Transverse colon (tissue), 4 donors: ENCODE measurements at regions not wholly inside any gene's neighbourhood (a gene's known extent, or its start where the extent isn't known, plus 50 kb on each side); places are given as distances from the start of the nearest gene placed in this dataset.

Source experiments
- DNase-seq: peaks from one replicate; pipeline ENCODE4 v3.0.0-alpha.2; 2019
- H3K27ac ChIP-seq, 4 donors: fragments of 200-600 bp; sonication (generic); 2 replicates each; pipeline ENCODE4 v1.5.1; 2016 to 2018; ENCODE audit warnings: inconsistent platforms in 4 of 4
- H3K27me3 ChIP-seq: fragments of 200-600 bp; sonication (generic); 2 replicates; pipeline ENCODE4 v1.5.1; 2017; ENCODE audit warnings: inconsistent platforms
- H3K36me3 ChIP-seq, 4 donors: fragments of 200-600 bp; sonication (generic); 2 replicates each; pipeline ENCODE4 v1.5.1; 2017 to 2019; ENCODE audit warnings: inconsistent platforms in 4 of 4
- H3K4me1 ChIP-seq, 4 donors: fragments of 200-600 bp; sonication (generic); 2 replicates each; pipeline ENCODE4 v1.5.1; 2017 to 2020; ENCODE audit warnings: inconsistent platforms in 4 of 4
- H3K4me3 ChIP-seq, 4 donors: fragments of 200-600 bp; sonication (generic); 1 replicate in 1 of 4; 2 replicates in 3 of 4; pipeline versions ENCODE4 v1.5.1 to v1.6.1; 2017 to 2019; ENCODE audit warnings: inconsistent platforms in 4 of 4
- H3K9me3 ChIP-seq, 2 donors: fragments of 200-600 bp; sonication (generic); 2 replicates each; pipeline ENCODE4 v1.5.1; 2017 to 2019; ENCODE audit warnings: inconsistent platforms in 2 of 2
- EP300 ChIP-seq: sonication (generic); formaldehyde crosslinking; IDR thresholded peaks from one replicate; pipeline ENCODE4 v1.6.1; 2017; ENCODE audit warnings: antibody characterized with exemption, low read depth
- POLR2A ChIP-seq: fragments of 450-650 bp; IDR thresholded peaks from one replicate; pipeline ENCODE4 v1.6.1; 2016; ENCODE audit warnings: antibody characterized with exemption, mild to moderate bottlenecking, moderate library complexity
- POLR2AphosphoS5 ChIP-seq, 3 donors: sonication (generic); formaldehyde crosslinking; IDR thresholded peaks; one replicate each; pipeline ENCODE4 v1.6.1; 2016; ENCODE audit warnings: antibody characterized with exemption in 3 of 3
- WGBS, 2 donors: methylation state at CpG; one replicate each; pipeline ENCODE4 v1.1.5; 2018; ENCODE audit warnings: low coverage in 1 of 2; 5-methylcytosine and 5-hydroxymethylcytosine counted together
- in situ Hi-C, 4 donors: fragments of 200-750 bp; cut with MboI; loops; one replicate each; pipeline versions ENCODE4 v1.15.0 to v1.15.1; 2017; ENCODE audit warnings: low sequenced_read_pairs in 3 of 4, low pct_ligation_motif_present in 1 of 4, low pct_unique_long_range_greater_than_20kb in 1 of 4
- intact Hi-C: fragments of 100-400 bp; cut with DNase I; formaldehyde crosslinking; loops from one replicate; pipeline ENCODE4 v1.15.1; 2023; ENCODE audit warnings: low total_unique reads
- TF ChIP-seq, protein P1 (sequence below), 5 experiments: fragments of 200-600 bp in 3 of 5; fragments of 450-650 bp in 2 of 5; sonication (generic) in 3 of 5; IDR thresholded peaks; 1 replicate in 2 of 5; 2 replicates in 3 of 5; pipeline ENCODE4 v1.5.1; 2016 to 2017; ENCODE audit warnings: antibody characterized with exemption in 5 of 5, inconsistent platforms in 3 of 5, mild to moderate bottlenecking in 2 of 5, moderate library complexity in 1 of 5

DNA sequence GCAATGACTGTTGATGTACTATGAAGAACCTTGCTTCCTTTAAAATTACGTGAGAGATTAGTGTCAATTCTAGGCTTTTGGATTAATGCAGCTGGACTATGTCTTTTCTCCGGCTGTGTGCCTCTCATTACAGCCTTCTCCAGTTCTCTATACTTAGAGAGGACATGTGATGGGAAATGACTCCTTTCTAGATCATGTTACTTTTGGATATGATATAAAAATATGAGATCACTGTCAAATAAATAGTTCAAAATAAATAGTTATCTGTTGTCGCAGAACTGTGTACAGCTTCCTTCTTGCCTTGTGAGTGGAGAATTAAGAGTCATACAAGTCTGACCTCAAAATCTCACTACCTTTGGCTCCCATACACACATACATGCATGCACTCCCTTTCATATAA, 592.4 kb downstream of the DIPK2A start:
- DNase-seq: no peak
- Histone ChIP-seq H3K36me3 (no peaks in the 10 kb centered on the region), H3K4me1 (no peaks in the 10 kb centered on the region), H3K4me3 (no peak overlapping the region), H3K9me3 (no peaks in the 10 kb centered on the region), H3K27ac (no peak overlapping the region), H3K27me3 (no peaks in the 10 kb centered on the region)
- intact Hi-C loops: no loop called here
- no peak for TF ChIP-seq POLR2A
- in situ Hi-C loops: no loop called here
- WGBS, 2 donors: 71 to 93% methylated on average over 2 to 3 of the region's 3 CpGs

DNA sequence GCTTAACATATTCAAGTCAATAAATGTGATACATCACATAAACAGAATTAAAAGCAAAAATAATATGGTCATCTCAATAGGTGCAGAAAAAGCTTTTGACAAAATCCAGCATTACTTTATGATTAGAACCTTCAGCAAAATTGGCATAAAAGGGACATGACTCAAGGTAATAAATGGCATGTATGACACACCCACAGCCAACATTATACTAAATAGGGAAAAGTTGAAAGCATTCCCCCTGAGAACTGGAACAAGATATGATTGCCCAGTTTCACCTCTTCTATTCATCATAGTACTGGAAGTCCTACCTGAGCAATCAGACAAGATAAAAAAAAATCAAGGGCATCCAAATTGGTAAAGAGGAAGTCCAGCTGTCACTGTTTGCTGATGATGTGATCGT, 594.7 kb downstream of the DIPK2A start:
- intact Hi-C loops (no loop called here), in situ Hi-C loops (no loop called here)
- Histone ChIP-seq H3K27ac (no peak overlapping the region), H3K9me3 (no peaks in the 10 kb centered on the region), H3K4me1 (no peaks in the 10 kb centered on the region), H3K4me3 (no peak overlapping the region), H3K27me3 (no peaks in the 10 kb centered on the region), H3K36me3 (no peaks in the 10 kb centered on the region)
- 97 to 100% methylated on average over 1 of the region's 1 CpG for WGBS, 2 donors
- DNase-seq: no peak
- TF ChIP-seq EP300 (no peak), POLR2A (no peak), POLR2AphosphoS5 (IDR thresholded peaks at IDR 0.05) (no peak)
- TF ChIP-seq, protein P1, sequence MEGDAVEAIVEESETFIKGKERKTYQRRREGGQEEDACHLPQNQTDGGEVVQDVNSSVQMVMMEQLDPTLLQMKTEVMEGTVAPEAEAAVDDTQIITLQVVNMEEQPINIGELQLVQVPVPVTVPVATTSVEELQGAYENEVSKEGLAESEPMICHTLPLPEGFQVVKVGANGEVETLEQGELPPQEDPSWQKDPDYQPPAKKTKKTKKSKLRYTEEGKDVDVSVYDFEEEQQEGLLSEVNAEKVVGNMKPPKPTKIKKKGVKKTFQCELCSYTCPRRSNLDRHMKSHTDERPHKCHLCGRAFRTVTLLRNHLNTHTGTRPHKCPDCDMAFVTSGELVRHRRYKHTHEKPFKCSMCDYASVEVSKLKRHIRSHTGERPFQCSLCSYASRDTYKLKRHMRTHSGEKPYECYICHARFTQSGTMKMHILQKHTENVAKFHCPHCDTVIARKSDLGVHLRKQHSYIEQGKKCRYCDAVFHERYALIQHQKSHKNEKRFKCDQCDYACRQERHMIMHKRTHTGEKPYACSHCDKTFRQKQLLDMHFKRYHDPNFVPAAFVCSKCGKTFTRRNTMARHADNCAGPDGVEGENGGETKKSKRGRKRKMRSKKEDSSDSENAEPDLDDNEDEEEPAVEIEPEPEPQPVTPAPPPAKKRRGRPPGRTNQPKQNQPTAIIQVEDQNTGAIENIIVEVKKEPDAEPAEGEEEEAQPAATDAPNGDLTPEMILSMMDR (IDR thresholded peaks at IDR 0.05): no peak

DNA sequence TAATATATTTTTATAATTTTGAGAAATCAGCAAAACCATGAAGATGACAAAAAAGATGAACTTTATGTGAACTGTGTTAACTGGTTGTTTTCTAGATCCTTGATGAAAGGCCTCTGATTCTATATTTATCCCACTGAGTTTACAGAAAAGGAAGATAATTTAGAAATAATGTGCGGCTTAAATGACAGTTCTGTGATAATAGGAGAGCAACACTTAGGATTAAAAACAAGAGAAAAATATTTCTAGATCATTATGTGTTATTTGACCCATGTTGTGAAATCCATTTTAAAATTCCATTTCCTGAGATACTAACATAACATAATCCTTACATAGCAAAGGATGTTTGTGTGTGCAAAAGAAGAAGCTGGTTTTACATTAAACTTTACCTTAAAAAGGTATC, 598.0 kb downstream of the DIPK2A start:
- no peak for DNase-seq
- Histone ChIP-seq H3K4me1 (no peaks in the 10 kb centered on the region), H3K9me3 (no peaks in the 10 kb centered on the region), H3K36me3 (no peaks in the 10 kb centered on the region), H3K27ac (no peak overlapping the region), H3K4me3 (no peak overlapping the region), H3K27me3 (no peaks in the 10 kb centered on the region)
- intact Hi-C loops: no loop called here
- WGBS, 2 donors: 80 to 83% methylated on average over 1 of the region's 1 CpG
- no peak for TF ChIP-seq POLR2A
- TF ChIP-seq, protein P1 (IDR thresholded peaks at IDR 0.05): no peak
- no peak for TF ChIP-seq EP300
- no peak for TF ChIP-seq POLR2AphosphoS5 (IDR thresholded peaks at IDR 0.05)
- in situ Hi-C loops: no loop called here

DNA sequence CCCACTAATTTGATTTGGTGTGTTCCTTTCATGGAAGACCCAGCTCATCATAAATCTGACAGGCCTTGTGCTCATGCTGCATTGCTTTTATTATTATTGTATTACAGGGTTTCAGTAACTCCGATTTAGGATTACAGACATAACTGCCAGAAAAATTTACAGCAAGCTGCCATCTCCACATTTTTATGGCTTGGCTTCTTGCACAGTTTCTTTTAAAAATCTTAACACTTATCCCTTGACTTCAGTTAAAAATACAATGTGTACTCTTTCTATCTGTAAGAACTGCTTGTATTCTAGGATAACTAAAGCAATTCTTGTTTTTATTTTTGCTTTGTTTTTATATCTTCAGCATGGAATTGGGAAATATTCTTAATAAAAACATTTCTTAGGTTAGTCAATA, 612.2 kb downstream of the DIPK2A start:
- DNase-seq: no peak
- Histone ChIP-seq H3K36me3 (no peaks in the 10 kb centered on the region), H3K27me3 (no peaks in the 10 kb centered on the region), H3K27ac (no peak overlapping the region), H3K4me1 (no peaks in the 10 kb centered on the region), H3K4me3 (no peak overlapping the region), H3K9me3 (no peaks in the 10 kb centered on the region)
- in situ Hi-C loops: no loop called here
- intact Hi-C loops: no loop called here
- TF ChIP-seq EP300 (no peak), POLR2AphosphoS5 (IDR thresholded peaks at IDR 0.05) (no peak)
- TF ChIP-seq, protein P1 (IDR thresholded peaks at IDR 0.05): no peak
- WGBS, 2 donors: 40 to 54% methylated on average over 1 of the region's 1 CpG

DNA sequence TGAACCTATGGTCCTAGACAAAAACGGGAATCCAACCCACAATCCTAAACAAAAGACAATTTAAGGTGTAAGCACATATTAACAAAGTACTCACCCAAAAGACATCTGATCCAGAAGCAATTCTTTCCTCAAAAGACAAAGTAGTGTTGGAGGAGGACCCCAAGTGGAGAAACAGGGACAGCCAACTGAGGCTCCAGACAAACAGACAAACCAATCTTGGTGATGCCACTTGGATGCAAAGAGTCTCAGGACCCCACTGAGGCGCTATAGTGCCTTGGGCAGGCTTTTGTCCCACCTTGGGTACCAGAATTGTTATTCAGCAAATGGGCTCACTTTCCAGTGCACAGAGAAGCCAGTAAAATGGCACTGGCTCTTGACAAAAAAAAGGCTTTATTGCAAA, 613.8 kb downstream of the DIPK2A start:
- Histone ChIP-seq H3K9me3 (no peaks in the 10 kb centered on the region), H3K4me1 (no peaks in the 10 kb centered on the region), H3K27ac (no peak overlapping the region), H3K36me3 (no peaks in the 10 kb centered on the region), H3K27me3 (no peaks in the 10 kb centered on the region), H3K4me3 (no peak overlapping the region)
- DNase-seq: no peak
- TF ChIP-seq POLR2AphosphoS5 (IDR thresholded peaks at IDR 0.05) (no peak), POLR2A (no peak), EP300 (no peak)
- TF ChIP-seq, protein P1 (IDR thresholded peaks at IDR 0.05): no peak
- in situ Hi-C loops (no loop called here), intact Hi-C loops (no loop called here)
- 50 to 82% methylated on average over 1 to 2 of the region's 2 CpGs for WGBS, 2 donors
